Activated CD8-positive, alpha-beta memory T cell treated with anti-CD3 and anti-CD28 coated beads for 4 hours (primary cell): ENCODE measurements at regions not wholly inside any gene's neighbourhood (a gene's known extent, or its start where the extent isn't known, plus 50 kb on each side); places are given as distances from the start of the nearest gene placed in this dataset.
"Not testable (repeated sequence)": the region's sequence is repeated elsewhere in the genome, so short reads cannot be mapped to it uniquely, and the experiment has no call there.

Experiments used
- DNase-seq, 2 donors: peaks; one replicate each; pipeline ENCODE4 v3.0.0-alpha.2; 2020; ENCODE audit warnings: low read depth in 2 of 2

DNA sequence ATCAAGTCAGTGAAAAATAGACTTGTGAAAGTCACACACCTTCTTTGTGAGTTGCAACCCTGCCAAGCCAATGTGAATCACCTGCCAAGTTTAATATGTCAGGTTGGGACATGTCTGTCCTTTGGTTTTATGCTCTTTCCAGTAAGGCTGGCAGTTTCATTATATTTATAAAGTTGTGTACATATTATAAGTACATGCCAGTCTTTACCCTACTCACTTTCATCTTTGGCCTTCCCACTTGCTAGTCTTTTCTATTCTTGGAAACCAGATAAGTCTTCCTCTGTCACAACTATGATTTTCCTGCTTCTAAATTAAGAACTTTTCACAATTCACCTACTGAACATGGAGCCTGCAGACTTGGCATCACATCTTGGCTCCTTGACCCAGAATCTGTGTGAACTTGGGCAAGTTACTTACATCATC, 680.7 kb upstream of the BOD1L1 start:
- DNase-seq, result no peak

DNA sequence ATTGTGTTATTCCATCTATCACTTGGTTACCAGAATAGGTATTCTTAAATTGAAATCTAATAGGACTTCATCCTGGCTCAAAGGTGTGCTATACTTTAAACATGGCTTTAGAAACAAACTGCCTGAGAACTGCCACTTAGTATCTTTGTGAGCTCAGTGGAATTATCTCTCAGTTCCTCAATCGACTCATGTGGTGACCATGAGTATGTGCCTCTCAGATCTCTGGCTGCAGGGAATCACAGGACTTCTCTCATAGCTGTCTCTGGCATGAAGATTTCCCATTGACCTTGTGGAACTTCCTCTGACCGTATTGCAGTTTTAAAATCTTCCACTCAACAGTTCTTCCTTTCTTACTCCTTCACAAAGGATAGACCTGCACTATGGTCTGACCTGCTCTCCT, 681.9 kb upstream of the BOD1L1 start:
- DNase-seq, result no peak

DNA sequence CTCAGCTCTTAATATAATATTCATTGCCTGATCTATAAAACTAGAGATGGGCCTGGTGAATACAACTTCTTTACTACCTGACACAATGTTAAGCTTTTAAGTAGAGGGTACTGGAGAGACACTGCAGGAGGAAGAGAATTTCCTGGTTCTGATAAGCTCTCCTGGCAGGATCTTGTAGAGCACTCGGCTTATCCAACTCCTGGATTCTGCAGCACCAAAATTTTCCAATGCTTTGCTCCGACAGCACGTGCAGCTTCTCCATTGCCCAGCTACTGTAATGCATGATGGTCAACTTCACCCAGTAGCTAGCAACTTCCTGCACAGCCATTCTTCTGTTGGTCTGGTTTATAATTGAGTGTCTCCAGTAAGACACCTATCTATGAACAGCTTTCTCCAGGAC, 686.2 kb upstream of the BOD1L1 start:
- DNase-seq, result no peak

DNA sequence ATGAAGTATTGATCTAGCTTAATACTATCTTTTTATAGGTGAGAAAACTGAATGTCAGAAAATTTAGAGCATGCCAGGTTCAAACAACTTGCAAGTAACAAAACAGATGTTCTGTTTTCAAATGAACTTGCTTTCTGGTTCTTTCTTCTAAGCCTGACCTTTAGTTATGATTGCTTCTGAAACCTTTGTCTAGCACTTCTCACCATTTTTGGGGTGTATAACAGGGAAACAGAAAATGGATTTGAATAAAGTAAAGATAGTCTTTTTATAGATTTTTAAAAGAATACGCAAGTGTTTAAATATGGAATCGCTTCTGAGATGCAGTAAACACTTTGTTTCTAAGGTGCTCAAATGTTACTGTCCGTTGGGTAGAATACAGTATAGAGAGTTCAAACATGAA, 687.2 kb upstream of the CPEB2 start:
- DNase-seq, result no peak

DNA sequence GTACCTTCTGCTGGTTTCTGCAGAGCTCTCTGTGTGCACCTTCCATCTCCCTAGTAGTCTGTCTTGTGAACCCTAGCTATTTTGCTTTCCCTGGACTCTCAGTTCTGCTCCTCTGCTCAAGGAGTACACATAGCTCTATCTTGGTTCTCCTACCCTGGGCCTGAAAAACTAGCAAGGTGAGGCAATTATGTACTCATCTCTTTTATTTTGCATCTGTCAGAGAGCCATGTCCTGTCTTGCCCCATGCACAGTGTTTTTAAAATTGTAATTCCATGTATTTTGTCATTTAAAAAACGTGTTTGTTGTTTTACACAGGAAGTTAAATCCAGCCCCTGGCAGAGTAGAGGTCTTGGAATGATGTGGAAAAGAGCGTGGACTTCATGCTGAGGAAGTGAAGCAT, 684.9 kb upstream of the CPEB2 start:
- DNase-seq, result no peak

DNA sequence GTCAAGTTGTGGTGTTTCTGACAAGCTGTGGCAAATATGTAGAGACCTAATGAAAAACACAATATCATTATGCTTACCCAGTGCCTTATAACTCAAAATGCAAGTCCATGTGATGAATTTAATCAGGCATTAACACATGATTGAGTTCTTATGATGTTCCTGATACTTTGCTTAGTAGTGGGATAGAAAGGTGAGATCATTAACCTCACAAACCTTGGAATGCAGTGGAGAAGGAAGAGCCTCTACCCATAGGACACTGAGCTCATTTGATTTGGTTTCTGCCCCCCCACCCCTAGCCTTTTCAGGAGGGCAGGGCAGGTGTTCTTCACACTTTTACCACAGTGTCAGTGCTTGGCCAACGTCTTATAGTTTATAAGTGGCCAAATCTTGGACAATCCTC, 683.6 kb upstream of the CPEB2 start:
- DNase-seq, result no peak

DNA sequence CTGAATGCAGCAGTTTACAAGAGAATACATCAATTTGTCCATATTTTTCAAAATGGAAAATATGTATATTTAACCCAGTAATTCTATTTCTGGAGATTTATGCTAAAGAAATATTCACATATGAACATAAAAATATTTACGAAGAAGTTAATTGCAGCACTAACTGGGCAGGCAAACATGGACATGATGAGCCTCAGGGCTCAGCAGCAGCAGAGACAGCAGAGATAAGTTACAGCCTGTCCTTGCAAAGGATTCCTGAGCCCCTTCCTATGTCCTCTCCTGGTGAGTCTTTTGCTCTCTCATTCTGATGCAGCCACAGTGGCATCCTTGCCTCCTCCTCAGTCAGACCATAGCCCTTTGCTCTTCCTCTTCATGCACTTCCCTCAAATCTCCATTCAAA, 680.6 kb upstream of the CPEB2 start:
- no peak for DNase-seq

DNA sequence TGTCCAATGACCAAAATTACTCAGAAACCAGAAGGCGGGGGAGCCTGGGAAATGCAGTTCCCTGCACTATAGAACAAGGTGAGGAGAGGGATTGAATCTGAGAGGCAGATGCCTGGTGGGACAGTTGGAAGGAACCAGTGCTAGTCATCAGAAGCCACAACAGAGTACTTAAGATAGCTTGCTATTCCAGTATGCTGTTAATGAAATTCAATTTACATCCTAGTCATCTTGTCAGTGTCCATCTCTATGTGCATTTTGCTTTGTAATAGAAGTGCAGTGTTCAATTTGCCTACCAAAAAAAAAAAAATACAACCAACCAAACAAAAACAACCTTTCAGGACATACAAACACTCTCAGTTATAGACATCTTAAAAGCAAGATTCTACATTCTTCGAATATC, 679.1 kb upstream of the CPEB2 start:
- no peak for DNase-seq

DNA sequence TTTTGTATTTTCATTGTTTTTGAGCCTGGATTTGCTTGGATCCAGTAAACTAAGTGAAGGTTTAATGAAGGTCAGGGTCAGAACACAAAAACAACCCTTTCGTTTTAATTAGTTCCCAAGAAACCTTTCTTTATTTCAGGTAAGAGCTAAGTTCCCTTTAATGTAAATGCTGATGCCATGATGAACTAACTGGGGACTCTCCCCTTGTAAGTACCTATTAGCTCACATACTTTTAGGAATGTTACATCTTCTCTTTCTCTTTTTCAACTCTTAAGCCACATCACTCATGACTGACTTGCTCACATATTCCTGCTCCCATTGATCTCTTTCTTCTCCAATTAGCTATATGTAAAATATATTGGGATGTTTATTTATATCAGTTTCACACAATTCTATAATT, 673.1 kb upstream of the CPEB2 start:
- no peak for DNase-seq

DNA sequence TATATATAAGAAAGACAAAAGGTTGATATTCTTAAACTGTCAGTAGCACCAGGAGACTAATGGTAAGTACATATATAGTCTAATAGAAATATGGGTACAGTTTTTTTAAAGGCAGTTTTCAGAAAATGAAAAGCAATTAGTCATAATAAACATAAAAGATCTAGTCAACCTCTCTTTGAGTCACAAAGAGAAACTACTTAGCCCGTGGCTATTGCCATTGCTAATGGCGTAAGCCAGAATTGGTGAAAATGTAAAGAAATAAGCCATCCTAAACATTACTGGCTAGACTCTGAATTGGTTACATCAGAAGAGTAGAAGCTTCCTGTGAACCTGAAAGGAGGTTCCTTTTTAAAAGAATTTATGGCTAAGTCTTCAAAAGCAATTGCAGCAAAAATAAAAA, 668.7 kb upstream of the CPEB2 start:
- DNase-seq, result no peak

DNA sequence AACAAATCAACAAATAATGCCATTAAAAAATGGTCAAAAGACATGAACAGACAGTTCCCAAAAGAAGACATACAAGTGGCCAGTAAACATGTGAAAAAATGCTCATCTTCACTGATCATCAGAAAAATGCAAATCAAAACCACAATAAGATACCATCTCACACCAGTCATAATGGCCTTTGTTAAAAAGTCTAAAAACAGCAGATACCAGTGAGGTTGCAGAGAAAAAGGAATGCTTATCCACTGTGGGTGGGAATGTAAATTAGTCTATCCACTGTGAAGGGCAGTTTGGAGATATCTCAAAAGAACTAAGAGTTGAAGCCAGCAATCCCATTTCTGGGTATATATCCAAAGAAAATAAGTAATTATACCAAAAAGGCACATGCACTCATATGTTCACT, 668.1 kb upstream of the CPEB2 start:
- no peak for DNase-seq

DNA sequence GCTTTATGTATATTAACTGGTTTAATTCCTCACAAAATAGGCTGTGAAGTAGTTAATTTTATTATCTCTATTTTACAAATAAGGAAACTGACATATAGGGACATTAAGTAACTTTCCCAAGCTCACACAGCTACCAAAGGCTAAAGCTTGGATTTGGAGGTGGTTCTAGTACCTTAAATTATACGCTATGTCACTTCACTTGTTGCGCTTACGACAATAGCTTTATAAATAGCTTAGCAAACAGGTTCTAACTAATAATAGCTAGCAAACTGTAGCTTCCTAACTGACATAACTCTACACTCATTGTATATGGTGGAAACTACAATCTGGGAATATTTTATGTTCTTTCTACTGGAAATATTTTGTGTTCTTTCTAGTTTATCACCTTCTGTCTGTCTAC, 666.4 kb upstream of the CPEB2 start:
- no peak for DNase-seq

DNA sequence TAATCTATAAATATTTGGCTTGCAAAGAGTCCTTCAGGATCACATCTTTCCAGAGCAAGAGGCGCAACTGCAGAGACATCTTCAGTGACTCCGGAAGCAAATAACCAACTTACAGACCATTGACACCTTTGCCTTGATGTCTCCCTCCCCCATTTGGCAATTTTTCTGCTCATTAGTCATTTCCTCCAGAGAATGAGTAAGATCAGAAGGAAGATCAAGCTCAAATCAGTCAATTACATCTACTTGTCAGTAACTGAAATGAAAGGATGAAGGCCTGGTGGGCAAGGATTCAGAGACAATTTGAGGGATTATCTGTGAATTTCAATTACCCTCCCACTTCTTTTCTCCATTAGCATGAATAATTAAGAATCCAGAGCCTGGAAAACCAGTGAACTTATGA, 665.6 kb upstream of the CPEB2 start:
- no peak for DNase-seq

DNA sequence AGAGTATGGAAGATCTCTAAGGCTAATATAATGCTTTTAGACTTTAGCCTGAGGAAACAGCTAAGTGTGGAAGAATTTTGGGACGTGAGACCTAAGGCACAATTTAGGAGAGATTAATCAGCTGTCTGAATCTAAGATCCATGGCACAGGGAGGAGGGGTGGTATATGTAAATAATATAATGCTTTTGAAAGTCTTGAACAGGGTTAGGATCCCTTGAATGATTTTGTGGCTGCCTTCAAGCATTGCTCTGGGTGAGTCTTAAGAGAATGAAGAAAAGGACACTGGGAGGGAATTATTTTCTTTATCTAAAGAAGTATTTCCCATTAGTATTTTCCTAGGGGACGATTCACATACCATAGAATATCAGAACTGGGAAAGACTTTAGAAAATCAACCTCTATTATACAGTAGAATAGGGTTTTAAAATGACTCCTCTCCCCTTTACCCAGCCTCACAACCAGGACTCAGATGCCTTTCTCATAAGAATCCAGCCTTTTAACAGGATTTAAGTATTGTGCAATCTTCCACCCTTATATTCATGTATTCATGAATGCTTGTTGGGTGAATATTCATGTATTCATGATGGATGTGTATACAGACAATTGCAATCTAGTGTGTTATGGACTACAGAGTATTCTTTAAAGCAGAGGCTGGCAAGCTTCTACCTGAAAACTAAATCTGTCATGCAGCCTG, 664.2 kb upstream of the CPEB2 start:
- no peak for DNase-seq

DNA sequence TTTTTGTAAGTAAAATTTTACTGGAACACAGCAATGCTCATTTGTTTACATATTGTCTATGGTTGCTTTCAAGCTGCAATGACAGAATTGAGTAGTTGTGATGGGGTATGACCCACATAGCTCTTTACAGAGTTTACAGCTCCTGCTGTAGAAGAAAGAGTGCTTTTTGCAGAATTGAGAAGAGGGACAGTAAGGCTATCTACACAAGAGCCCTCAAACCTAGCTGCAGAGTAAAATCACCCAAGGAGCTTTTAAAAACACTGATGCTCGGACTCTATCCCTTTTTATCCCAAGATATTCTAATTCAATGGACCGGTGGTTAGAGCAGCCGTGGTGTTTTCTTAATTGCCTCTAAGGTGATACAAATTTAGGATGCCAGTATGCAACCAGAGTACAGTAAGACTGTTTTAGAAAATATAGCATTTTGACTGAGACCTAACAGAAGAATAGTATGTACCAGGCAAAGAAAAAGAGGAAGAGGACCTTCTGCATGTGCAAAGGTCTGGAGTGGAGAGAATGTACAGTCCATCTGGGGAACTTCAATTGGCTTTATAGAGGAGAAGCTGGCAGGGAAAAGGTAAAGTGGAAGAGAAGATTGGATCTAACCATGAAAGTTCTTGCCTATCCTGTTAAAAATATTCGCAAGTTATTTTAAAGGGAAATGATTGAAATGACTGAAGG, 663.6 kb upstream of the CPEB2 start:
- DNase-seq, result no peak

DNA sequence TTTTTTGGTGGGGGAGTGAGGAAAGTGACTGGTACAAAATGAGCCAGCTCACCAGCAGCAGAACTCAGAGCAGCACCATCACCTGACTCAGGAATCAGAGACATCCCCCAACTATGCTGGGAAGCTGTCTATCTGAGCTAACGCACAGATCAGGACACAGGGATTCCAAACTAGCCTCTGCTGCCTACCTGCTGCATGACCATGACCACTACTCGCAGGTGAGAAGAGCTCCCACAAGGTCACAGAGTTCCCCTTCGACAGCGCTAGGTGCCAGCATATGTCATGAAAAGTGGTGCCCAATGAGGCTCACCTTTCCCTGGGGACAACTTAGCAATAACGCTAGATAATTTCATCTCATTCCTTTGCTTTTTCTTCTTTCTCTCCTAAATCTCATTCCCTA, 662.6 kb upstream of the CPEB2 start:
- no peak for DNase-seq

DNA sequence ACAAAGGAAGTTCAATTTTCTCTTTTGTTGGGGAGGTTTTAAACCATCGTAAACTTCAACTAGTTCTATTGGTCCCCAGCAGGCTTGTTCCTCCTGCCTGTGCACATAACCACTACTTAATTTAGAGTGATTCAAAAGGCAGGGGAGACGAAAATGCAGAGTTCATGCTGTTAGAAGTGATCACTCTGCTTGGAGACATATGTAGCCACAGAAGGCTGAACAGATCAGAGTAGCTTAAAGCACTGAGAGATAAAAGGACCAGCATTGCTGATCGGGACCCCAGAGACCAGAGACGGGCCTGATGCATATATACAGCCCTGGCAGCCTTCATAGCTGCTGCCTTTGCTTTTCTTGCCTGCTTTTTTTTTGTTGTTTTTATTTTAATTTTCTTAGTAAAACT, 662.0 kb upstream of the CPEB2 start:
- DNase-seq, result no peak

DNA sequence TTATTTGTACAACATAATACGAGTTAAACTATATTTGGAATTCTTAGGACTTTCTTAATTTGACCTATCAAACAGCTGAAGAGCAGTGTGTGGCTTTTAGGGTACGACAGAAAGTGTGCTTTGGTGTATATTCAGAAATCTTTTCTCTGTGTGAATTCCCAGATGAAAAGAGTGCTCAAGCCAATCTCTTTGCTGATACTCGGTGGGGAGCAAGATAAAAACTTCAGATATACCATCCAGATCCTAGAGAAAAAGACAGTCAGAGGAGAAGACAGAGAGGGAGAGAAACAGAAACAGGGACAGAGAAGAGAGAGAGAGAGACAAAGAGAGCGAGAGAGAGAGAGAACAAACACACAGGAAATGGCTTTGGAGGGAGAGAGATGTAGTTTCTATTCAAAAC, 658.3 kb upstream of the CPEB2 start:
- no peak for DNase-seq

DNA sequence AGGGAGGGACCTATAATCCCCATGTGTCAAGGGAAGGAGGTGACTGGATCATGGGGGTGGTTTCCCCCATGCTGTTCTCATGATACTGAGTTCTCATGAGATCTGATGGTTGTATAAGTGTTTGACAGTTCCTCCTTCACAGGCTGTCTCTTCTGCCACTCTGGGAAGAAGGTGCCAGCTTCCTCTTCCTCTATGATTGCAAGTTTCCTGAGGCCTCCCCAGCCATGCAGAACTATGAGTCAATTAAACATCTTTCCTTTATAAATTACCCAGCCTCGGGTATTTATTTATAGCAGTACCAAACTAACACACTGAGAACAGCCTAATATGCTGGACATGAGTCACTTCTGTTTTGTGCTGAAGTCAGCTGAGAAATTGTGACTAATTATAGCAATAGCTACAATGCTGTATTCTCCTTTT, 656.9 kb upstream of the CPEB2 start:
- DNase-seq, result no peak

DNA sequence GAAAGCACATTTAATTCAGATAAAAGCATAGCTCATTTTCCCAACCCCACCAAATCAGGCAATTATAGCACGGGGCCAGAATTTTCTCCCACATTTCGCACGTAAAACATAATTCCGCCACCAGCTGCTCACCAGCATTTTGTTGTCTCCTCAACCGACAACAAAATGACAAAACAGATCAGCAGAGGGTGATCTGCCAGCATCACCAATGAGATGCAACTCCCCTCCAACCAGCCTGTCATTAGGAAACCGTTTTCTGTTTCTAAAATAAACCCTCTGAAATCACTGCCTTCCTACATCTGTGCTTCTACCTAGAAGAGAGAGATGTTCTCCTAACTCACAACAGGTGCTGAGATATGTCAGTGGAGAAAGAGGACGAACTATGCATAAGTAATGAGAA, 654.8 kb upstream of the CPEB2 start:
- no peak for DNase-seq

DNA sequence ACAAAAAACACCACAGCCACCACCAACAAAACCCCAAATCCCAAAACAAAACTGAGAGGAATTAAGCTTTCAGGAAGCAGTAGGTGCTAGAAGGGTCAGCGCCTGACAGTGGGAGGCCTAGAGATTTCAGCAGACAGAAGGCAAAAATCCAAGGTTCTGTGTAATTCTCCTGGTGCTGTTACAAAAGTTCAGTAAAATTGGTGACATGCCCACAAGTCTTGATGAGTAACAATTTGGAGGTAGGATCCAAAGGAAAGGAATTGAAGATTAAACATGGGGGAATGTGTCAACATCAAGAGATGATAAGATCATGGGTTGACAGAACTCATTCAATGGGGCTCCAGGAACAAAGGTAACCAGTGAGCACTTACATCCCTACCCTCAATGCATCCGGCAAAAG, 653.8 kb upstream of the CPEB2 start:
- no peak for DNase-seq

DNA sequence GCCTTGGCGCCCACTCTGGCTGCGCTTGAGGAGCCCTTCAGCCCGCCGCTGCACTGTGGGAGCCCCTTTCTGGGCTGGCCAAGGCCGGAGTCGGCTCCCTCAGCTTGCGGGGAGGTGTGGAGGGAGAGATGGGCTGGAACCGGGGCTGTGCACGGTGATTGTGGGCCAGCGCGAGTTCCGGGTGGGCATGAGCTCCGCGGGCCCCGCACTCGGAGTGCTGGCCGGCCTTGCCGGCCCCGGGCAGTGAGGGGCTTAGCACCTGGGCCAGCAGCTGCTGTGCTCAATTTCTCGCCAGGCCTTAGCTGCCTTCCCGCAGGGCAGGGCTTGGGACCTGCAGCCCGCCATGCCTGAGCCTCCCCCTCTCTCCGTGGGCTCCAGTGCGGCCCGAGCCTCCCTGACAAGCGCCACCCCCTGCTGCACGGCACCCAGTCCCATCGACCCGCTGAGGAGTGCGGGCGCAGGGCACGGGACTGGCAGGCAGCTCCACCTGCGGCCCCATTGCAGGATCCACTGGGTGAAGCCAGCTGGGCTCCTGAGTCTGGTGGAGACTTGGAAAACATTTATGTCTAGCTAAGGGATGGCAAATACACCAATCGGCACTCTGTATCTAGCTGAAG, 643.6 kb upstream of the CPEB2 start:
- DNase-seq, result not testable (repeated sequence)

DNA sequence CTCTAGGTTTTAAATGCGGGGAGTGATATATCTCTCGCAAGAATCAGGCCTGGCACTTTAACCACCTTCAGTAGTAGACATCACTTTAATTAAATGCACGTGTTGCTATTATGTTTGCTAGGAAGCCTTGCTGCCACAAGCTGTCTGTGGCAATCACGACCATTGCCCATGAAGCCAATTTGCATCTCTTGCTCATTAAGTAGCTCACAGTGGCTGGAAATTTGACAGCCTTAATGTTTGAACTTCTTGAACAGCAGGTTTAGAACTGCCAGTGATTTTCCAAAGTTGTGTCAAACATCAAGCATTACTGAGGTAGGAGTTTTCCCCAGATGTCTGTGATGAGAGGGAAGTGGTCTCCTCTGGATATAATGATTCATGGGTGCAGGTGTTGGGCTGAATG, 642.3 kb upstream of the CPEB2 start:
- no peak for DNase-seq
